ENCODE measurements at regions not wholly inside any gene's neighbourhood (a gene's known extent, or its start where the extent isn't known, plus 50 kb on each side); places are given as distances from the start of the nearest gene placed in this dataset.

- DNase-seq (ENCODE audit: low read depth), result no peak
Observed at GRCh38 chr2:189268763-189269162, 89.2 kb upstream of the COL5A2 start.

DNA sequence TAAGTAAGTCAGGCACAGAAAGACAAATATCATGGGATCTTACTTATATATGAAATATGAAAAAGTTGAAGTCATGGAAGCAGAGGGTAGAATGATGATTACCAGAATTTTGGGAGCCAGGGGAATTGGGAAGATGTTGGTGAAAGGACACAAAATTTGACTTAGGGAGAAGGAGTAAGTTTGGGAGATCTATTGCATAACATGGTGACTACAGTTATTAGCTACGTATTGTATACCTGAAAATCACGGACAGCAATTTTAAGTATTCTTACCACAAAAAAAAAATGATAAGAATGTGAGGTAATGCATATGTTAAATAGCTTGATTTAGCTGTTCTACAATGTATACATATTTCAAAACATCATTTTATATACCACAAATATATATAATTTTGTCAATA lies 94.2 kb upstream of the COL5A2 start:
- no peak for DNase-seq (ENCODE audit: low read depth)

- DNase-seq (ENCODE audit: low read depth), result no peak
Observed at GRCh38 chr2:189274361-189274760, 94.8 kb upstream of the COL5A2 start.

DNA sequence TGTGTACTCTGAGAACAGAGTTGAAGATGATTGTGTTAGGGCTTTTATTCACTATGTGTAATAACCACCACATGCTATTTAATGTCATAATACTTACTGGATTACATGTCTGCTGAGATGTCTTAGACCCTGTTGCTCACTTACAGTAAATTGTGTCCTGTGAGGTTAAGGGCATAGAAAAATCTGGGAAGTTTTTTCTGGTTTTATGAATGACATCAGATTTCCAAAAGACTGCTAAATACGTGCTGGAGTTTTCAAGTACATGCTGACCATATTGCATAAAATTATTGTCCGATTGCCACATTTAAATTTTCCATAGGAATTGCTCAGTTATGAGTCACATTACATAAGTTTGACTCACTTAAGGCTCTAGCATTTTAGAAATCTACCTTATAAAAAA lies 96.7 kb upstream of the COL5A2 start:
- DNase-seq (ENCODE audit: low read depth), result no peak

DNA sequence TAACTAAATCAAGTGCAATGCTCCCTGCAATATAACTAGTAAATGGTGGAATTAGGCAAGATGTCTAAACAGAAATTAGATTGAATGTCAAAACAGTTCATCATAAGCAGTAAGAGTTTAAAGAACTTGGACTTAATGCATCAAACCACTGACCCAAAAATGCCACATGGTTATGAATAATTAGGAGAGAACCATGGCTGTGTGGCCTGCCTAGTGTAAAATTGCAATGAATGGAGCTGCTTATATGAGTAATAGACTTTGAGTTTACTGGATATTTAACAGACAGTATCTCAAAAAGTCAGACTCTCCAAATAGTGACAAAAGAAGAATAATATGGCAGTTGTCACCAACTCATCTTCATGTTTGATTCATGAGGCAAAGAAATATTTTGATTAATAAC lies 101.6 kb upstream of the COL5A2 start:
- DNase-seq (ENCODE audit: low read depth), result no peak

DNA sequence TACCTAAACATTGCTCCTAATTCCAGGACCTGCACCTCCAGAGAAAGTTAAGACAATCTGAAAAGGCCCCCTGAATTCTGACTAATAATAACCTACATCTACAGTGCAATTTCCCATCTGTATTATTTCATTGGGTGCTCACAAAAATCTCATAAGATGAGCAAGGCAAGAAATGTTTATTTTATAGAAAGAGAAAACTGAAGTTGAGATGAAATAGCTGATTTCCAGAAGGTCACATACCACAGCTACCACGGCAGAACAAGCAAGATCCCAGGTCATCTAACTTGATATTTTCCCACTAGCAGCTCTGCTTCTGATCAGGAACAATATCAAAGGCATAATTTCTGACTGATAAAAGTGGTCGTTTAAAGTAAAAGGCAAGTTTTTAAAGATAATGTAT lies 105.8 kb upstream of the COL5A2 start:
- no peak for DNase-seq (ENCODE audit: low read depth)

DNA sequence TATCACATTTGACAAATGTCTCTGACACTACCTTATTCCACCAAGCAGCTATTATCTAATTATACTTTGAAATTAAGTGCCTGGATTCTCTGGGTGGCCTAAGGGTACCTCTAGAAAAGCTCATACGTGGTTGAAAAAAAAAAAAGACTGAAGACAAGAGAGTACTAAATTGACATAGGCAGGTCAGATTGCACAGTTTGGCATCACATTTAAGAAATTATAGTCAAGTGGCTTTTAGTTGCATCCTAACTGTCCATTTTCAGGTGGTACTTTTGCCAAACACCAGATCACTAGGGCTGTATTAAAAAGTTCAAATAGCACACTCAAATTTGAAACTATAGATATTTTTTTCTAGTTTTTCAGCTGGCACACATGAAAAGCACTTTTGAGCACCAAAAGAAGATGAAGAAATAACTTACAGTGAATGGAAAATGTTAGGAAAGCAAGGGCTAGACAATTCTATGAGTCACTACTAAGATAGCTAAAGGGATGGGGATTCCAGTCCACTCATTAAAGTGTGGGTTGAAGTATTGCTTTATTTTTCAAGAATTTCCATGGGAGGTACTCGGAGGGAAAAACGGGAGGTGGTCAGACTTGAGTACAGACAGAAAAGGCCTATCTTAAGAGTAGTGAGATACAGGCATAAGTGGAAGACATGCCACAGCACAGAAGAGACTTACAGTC lies 106.5 kb upstream of the COL5A2 start:
- DNase-seq (ENCODE audit: low read depth), result no peak

DNA sequence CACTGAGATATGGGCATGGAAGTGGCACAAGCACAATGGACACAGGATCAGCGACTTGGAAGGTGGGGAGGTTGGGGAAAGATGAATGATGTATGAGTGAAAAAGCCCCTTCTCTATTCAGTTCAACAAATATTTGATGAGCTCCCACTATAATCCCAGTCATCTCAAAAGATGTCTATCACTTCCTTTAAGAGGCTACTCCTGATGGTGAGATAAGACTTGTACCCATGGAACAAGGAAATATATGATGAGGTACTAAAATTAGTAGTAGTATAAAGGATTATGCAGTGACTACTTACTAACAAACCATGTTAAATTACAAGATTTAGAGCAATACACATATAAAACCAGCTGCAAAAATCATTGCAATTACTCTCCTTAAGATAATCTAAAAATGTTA lies 107.8 kb upstream of the COL5A2 start:
- no peak for DNase-seq (ENCODE audit: low read depth)

DNA sequence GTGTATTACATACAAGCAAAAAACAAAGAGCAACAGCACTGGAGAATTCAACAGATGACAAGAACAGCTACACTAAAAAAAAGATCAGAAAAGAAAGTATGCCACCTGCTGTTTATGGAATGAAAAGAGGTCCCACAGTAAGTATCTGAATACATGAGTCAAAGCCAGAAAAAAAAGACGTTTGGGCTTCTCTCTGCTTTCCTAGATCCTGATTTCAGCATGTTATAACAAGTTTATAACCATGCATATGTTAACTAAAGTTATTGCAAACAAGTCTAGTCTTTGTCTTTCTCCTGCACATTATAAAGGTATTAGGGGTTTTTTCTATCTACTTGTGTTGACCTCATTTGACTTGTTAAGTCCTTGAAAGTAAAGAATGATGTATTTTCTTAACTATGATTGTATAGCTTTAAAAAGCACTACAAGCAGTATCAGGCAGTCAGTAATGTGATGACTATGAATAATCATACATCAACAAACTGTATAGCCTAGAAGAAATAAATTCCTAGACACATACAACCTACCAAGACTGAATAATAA lies 108.5 kb upstream of the COL5A2 start:
- no peak for DNase-seq (ENCODE audit: low read depth)

DNA sequence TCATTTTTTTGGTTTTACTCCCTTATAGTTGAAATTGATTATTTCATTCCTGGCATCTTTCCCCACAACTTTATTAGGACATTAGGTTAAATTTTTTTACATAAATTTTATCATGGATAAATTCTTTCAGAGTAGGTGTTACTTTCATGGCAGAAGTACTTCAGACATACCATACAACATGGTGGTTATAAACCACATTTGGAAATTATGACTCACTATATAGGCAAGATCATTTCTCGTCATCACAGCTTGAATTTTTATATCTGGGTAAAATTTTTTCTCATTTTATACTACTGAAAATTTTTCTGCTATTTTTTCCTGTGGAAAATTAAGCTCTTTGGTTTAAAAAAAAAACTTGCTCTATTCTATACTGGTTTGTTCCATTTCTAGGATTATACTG lies 111.9 kb upstream of the COL5A2 start:
- DNase-seq (ENCODE audit: low read depth), result no peak

DNA sequence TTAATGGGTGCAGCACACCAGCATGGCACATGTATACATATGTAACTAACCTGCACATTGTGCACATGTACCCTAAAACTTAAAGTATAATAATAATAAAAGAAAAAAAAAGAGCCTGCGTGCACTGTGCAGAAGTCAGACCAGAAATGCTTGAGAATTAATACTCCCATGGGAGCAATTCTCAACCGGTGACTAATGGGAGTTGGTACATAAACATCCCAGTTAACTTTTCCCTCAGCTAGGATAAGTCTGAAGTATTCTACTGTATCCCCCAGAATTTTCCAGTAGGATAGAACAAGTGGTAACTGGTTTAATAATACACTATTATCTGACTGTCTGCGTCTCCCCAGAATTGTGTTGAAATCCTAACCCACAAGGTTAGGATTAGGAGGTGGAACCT lies 113.6 kb upstream of the COL5A2 start:
- no peak for DNase-seq (ENCODE audit: low read depth)

DNA sequence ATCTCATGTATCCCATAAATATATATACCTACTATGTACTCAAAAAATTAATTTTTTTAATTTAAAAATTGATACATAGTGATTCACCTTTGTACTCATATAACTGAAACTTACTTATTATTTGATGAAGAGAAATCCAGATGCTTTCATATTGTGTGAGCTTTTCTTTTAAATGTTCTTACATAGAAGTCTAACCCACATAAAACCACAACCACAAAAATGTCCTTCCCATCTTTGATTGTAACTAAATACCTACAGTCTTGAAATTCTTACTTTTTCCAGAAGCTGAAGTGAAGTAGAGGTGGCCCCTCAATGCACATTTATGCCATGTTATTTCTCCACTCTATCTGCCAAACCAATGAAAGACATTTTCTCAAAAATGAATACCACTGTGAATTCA lies 117.9 kb upstream of the COL5A2 start:
- DNase-seq (ENCODE audit: low read depth), result no peak

DNA sequence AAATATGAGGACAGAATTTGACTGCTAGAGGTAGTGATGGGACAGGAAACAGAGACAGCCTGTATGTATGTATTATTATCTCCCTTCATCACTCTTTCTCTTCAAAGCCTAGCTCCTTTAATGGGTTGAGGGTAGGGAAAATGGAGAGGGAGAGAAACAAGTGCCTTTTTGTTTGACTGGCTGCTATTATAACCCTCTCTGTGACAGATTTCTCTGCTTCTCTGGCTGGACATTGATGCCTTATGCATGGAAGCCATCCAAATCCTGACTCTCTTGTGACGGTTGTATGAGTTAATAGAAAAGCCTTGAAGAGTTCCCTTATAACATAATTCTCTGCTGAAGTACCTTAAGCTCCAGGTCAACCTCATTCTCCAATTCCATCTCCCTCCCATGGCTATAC lies 118.5 kb upstream of the COL5A2 start:
- DNase-seq (ENCODE audit: low read depth), result no peak

- no peak for DNase-seq (ENCODE audit: low read depth)
Observed at GRCh38 chr2:189298481-189298880, 118.9 kb upstream of the COL5A2 start.

DNA sequence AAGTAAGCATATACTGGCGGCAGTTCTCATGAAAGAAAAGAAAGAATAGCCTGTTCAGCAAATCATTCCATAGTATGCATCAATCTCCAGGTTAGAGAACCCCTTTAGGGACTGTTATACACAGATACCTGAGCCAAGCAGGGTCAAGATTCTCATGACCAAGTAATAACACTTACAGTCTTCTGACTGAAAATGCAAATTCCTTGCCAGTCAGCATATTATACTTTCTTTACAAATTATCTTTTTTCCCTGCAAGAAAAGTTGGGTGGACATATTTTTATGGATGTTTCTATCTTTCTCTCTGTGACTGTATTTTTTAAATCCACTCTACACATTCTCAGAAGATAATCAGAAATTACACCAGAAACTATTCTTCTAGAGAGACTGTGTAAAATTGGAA lies 120.4 kb upstream of the COL5A2 start:
- DNase-seq (ENCODE audit: low read depth), result no peak

DNA sequence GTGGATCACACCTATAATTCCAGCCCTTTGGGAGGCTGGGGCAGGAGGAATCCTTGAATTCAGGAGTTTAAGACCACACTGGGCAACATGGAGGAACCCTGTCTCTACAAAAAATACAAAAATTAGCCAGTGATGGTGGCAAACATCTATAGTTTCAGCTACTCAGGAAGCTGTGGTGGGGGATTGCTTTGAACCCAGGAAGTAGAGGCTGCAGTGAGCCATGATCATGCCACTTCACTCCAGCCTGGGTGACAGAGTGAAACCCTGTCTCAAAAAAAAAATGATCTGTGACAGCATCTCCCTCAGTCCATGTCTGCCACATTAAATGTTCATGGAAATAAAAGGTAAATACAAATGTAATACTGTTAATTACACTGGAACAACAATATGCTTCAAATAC lies 121.4 kb upstream of the COL5A2 start:
- no peak for DNase-seq (ENCODE audit: low read depth)

GRCh38 chr2:189302274-189302948 lies 122.8 kb upstream of the COL5A2 start:
- no peak for DNase-seq (ENCODE audit: low read depth)

DNA sequence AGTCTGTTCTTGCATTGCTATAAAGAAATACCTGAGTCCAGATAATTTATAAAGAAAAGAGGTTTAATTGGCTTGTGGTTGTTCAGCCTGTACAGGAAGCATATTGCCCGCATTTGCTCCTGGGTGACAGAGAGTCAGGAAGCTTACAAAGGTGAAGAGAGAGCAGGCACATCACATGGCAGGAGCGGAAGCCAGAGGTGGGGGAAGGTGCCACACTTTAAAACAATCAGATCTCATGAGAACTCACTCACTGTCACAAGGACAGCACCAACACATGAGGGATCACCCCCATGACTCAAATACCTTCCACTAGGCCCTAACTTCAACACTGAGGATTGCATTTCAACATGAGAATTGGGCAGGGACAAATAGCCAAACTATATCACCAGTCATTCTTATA lies 124.8 kb upstream of the COL5A2 start:
- DNase-seq (ENCODE audit: low read depth), result peak; percentile 22

DNA sequence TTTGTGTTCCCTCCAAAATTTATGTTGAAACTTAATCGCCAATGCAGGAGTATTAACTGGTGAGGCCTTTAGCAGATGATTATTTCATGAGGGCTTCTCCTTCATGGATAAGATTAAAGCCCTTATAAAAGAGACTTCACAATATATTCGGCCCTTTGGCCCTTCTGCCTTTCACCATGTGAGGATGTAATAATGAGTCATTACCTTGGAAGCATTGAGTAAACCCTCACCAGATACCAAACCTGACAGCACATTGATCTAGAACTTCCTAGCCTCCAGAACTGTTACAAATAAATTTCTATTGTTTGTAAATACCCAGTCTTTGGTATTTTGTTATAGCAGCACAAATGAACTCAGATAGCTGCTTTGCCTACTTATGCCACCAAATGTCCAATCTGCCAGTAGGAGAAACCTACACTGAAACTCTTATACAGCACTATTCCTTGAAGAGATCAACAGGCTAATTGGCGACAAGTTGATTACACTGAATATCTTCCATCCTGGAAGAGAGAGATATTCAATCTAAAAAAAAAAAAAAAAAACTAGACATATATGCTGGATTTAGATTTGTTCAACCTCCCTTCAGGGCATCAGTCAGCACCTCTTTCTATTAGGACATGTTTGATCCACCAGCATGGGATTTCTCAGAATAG lies 125.9 kb upstream of the COL5A2 start:
- DNase-seq (ENCODE audit: low read depth), result no peak

GRCh38 chr2:189306525-189306924 lies 127.0 kb upstream of the COL5A2 start:
- no peak for DNase-seq (ENCODE audit: low read depth)

- DNase-seq (ENCODE audit: low read depth), result no peak
Observed at GRCh38 chr2:189308056-189308790, 128.7 kb upstream of the COL5A2 start.

DNA sequence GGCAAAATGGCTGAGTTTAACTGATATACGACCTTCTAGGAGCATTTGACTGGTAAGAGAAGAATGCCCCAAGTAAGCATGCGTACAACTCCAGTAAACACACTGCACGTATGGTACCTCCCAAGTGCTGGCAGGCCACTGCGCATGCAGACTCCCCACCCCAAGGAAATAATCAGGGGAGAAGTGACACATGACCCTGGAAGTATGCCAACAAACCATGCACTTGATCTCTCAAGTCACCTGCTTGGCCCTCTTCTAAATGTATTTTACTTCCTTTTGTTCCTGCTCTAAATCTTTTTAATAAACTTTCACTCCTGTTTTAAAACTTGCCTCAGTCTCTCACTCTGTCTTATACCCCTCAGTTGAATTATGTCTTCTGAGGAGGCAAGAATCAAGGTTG lies 129.8 kb upstream of the COL5A2 start:
- no peak for DNase-seq (ENCODE audit: low read depth)

GRCh38 chr2:189312211-189312610 lies 129.1 kb upstream of the WDR75 start:
- DNase-seq (ENCODE audit: low read depth), result no peak

Data from activated T-cell treated with anti-CD3 and anti-CD28 coated beads for 1 hour (primary cell).